Prostate gland (tissue), 2 donors: ENCODE measurements at regions not wholly inside any gene's neighbourhood (a gene's known extent, or its start where the extent isn't known, plus 50 kb on each side); places are given as distances from the start of the nearest gene placed in this dataset.

Experiments used
- DNase-seq: peaks from one replicate; pipeline ENCODE4 v3.0.0-alpha.2; 2019; ENCODE audit warnings: low spot score
- H3K27ac ChIP-seq, 2 donors: fragments of 200-600 bp; sonication (generic); 2 replicates each; pipeline ENCODE4 v1.5.1; 2017 to 2019
- H3K27me3 ChIP-seq: fragments of 200-600 bp; sonication (generic); replicated peaks from 2 replicates; pipeline ENCODE4 v1.5.1; 2019; ENCODE audit not compliant: insufficient read depth
- H3K36me3 ChIP-seq, 2 donors: fragments of 200-600 bp; sonication (generic); 1 replicate in 1 of 2; 2 replicates in 1 of 2; pipeline versions ENCODE4 v1.5.1 to v1.8.1; 2017 to 2019
- H3K4me1 ChIP-seq: fragments of 200-600 bp; sonication (generic); replicated peaks from 2 replicates; pipeline ENCODE4 v1.5.1; 2019
- H3K4me3 ChIP-seq, 2 donors: fragments of 200-600 bp; sonication (generic); 2 replicates each; pipeline ENCODE4 v1.5.1; 2017 to 2019
- H3K9me3 ChIP-seq: fragments of 200-600 bp; sonication (generic); 2 replicates; pipeline ENCODE4 v1.5.1; 2017
- POLR2A ChIP-seq: fragments of 450-650 bp; IDR thresholded peaks from one replicate; pipeline ENCODE4 v1.6.1; 2016; ENCODE audit warnings: antibody characterized with exemption, mild to moderate bottlenecking
- POLR2AphosphoS5 ChIP-seq: sonication (generic); formaldehyde crosslinking; IDR thresholded peaks from one replicate; pipeline ENCODE4 v1.6.1; 2017; ENCODE audit warnings: antibody characterized with exemption
- WGBS: methylation state at CpG from one replicate; pipeline ENCODE4 v1.1.5; 2018; 5-methylcytosine and 5-hydroxymethylcytosine counted together
- intact Hi-C: fragments of 100-400 bp; cut with DNase I; formaldehyde crosslinking; loops from one replicate; pipeline ENCODE4 v1.14.2; 2022
- TF ChIP-seq, protein P1 (sequence below), 4 experiments: fragments of 200-600 bp in 2 of 4; fragments of 450-650 bp in 2 of 4; sonication (generic) in 2 of 4; IDR thresholded peaks; 1 replicate in 3 of 4; 2 replicates in 1 of 4; pipeline ENCODE4 v1.5.1; 2016 to 2019; ENCODE audit warnings: antibody characterized with exemption in 4 of 4, mild to moderate bottlenecking in 2 of 4, moderate library complexity in 2 of 4

GRCh38 chrX:39532761-39533160 is 565.0 kb downstream of the BCOR start:
- TF ChIP-seq POLR2AphosphoS5 (no peak), POLR2A (no peak)
- TF ChIP-seq, protein P1, sequence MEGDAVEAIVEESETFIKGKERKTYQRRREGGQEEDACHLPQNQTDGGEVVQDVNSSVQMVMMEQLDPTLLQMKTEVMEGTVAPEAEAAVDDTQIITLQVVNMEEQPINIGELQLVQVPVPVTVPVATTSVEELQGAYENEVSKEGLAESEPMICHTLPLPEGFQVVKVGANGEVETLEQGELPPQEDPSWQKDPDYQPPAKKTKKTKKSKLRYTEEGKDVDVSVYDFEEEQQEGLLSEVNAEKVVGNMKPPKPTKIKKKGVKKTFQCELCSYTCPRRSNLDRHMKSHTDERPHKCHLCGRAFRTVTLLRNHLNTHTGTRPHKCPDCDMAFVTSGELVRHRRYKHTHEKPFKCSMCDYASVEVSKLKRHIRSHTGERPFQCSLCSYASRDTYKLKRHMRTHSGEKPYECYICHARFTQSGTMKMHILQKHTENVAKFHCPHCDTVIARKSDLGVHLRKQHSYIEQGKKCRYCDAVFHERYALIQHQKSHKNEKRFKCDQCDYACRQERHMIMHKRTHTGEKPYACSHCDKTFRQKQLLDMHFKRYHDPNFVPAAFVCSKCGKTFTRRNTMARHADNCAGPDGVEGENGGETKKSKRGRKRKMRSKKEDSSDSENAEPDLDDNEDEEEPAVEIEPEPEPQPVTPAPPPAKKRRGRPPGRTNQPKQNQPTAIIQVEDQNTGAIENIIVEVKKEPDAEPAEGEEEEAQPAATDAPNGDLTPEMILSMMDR (IDR thresholded peaks at IDR 0.05) = no peak
- no peak overlapping the region for H3K27ac ChIP-seq
- no peaks in the 10 kb centered on the region for H3K27me3 ChIP-seq
- no peak overlapping the region for H3K4me3 ChIP-seq
- intact Hi-C loops = no loop called here
- H3K4me1 ChIP-seq = no peaks in the 10 kb centered on the region
- no peaks in the 10 kb centered on the region for H3K36me3 ChIP-seq
- no peak for DNase-seq
- H3K9me3 ChIP-seq = no peaks in the 10 kb centered on the region
- WGBS = 93% methylated on average over 1 of the region's 4 CpGs

- no peak for DNase-seq
- Histone ChIP-seq H3K4me1 (no peaks in the 10 kb centered on the region), H3K27ac (no peak overlapping the region), H3K36me3 (no peaks in the 10 kb centered on the region), H3K27me3 (no peaks in the 10 kb centered on the region), H3K4me3 (no peak overlapping the region), H3K9me3 (no peaks in the 10 kb centered on the region)
- intact Hi-C loops = no loop called here
- no peak for TF ChIP-seq POLR2AphosphoS5
- TF ChIP-seq, protein P1 (IDR thresholded peaks at IDR 0.05) = no peak
- WGBS = 93% methylated on average over 7 of the region's 7 CpGs
These were observed 562.8 kb downstream of the BCOR start for GRCh38 chrX:39534949-39535348.

GRCh38 chrX:39536211-39536610 is 561.5 kb downstream of the BCOR start:
- no peak for DNase-seq
- no peak overlapping the region for H3K27ac ChIP-seq
- no peaks in the 10 kb centered on the region for H3K36me3 ChIP-seq
- H3K27me3 ChIP-seq = no peaks in the 10 kb centered on the region
- 50% methylated on average over 7 of the region's 12 CpGs for WGBS
- no peak overlapping the region for H3K4me3 ChIP-seq
- no peaks in the 10 kb centered on the region for H3K9me3 ChIP-seq
- TF ChIP-seq, protein P1 (IDR thresholded peaks at IDR 0.05) = no peak
- TF ChIP-seq POLR2A (no peak), POLR2AphosphoS5 (no peak)
- H3K4me1 ChIP-seq = no peaks in the 10 kb centered on the region
- intact Hi-C loops = no loop called here

DNA sequence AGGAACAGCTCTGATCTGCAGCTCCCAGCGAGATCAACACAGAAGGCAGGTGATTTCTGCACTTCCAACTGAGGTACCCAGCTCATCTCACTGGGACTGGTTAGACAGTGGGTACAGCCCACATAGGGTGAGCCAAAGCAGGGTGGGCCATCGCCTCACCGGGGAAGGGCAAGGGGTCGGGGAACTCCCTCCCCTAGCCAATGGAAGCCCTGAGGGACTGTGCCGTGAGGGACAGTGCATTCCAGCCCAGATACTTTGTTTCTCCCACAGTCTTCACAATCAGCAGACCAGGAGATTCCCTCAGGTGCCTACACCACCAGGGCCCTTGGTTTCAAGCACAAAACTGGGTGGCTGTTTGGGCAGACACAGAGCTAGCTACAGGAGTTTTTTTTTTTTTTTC is 555.9 kb downstream of the BCOR start:
- WGBS = 89% methylated on average over 1 of the region's 5 CpGs
- H3K4me3 ChIP-seq = no peak overlapping the region
- H3K9me3 ChIP-seq = no peaks in the 10 kb centered on the region
- intact Hi-C loops = no loop called here
- DNase-seq = no peak
- H3K27me3 ChIP-seq = no peaks in the 10 kb centered on the region
- no peak for TF ChIP-seq POLR2AphosphoS5
- no peak for TF ChIP-seq POLR2A
- TF ChIP-seq, protein P1 (IDR thresholded peaks at IDR 0.05) = no peak
- no peaks in the 10 kb centered on the region for H3K36me3 ChIP-seq
- no peak overlapping the region for H3K27ac ChIP-seq
- H3K4me1 ChIP-seq = no peaks in the 10 kb centered on the region

DNA sequence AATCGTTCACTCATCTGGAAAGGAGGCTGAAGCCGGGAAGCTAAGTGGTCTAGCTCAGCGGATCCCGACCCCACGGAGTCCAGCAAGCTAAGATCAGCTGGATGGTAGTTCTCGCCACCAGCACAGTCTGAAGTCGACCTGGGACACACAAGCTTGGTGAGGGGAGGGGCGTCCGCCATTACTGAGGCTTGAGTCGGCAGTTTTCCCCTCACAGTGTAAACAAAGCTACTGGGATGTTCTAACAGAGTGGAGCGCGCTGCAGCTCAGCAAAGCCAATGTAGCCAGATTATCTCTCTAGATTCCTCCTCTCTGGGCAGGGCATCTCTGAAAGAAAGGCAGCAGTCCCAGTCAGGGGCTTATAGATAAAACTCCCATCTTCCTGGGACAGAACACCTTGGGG is 555.4 kb downstream of the BCOR start:
- H3K9me3 ChIP-seq = no peaks in the 10 kb centered on the region
- no peaks in the 10 kb centered on the region for H3K27me3 ChIP-seq
- no peak overlapping the region for H3K27ac ChIP-seq
- TF ChIP-seq POLR2A = no peak
- TF ChIP-seq, protein P1 (IDR thresholded peaks at IDR 0.05) = no peak
- TF ChIP-seq POLR2AphosphoS5 = no peak
- no peaks in the 10 kb centered on the region for H3K36me3 ChIP-seq
- no peak for DNase-seq
- intact Hi-C loops = no loop called here
- 57% methylated on average over 12 of the region's 12 CpGs for WGBS
- no peak overlapping the region for H3K4me3 ChIP-seq
- no peaks in the 10 kb centered on the region for H3K4me1 ChIP-seq
